CD4-positive, alpha-beta T cell treated with Interleukin-4 for 1 hour (primary cell): ENCODE measurements at regions not wholly inside any gene's neighbourhood (a gene's known extent, or its start where the extent isn't known, plus 50 kb on each side); places are given as distances from the start of the nearest gene placed in this dataset.
"Not testable (repeated sequence)": the region's sequence is repeated elsewhere in the genome, so short reads cannot be mapped to it uniquely, and the experiment has no call there.

ENCODE experiments used
- DNase-seq, 2 donors: peaks; one replicate each; pipeline ENCODE4 v3.0.0-alpha.2; 2020 to 2022

GRCh38 chr16:64718486-64718885, 403.4 kb downstream of the CDH11 start:
- DNase-seq, result no peak

- DNase-seq, result no peak
Measured at GRCh38 chr16:64717871-64718270, 404.0 kb downstream of the CDH11 start.

GRCh38 chr16:64715624-64716023, 406.2 kb downstream of the CDH11 start:
- no peak for DNase-seq

DNA sequence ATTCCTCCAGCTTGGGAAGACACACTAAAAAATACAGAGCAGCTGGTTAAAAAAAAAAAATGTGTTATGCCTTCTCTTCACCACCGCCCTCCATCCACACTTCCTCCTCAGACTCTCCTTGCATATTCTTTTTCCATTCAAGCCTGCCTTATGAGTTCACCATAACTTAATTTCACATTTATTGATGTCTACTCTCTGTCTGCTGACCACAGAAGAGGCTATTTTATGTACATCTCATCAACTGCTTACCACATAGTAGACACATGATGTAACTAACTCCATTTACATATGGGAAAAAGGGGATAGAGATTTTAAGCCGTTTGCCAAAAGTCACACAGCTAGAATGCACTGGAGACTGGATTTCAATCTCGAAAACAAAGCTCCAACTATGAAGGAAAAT, 409.8 kb downstream of the CDH11 start:
- DNase-seq, result no peak

DNA sequence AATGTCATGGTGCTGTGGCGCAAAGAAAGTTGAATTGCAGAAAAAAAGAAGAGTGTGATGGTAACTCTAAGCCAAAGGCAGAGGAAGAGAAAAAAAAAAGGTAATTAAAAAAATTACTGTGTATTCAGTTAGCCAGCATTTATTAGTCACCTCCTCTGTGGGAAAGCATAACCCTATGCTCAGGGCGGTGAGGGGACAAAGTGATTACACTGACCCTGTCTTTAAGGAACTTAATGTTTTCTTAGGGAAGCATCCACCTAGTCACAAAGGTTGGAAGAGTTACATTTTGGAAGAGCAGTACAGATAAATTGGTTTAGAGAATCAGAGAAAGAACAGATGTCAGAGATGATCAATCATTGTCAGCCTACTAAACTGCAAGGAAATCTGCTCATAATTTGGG, 410.3 kb downstream of the CDH11 start:
- no peak for DNase-seq

GRCh38 chr16:64711026-64711425, 410.8 kb downstream of the CDH11 start:
- no peak for DNase-seq

DNA sequence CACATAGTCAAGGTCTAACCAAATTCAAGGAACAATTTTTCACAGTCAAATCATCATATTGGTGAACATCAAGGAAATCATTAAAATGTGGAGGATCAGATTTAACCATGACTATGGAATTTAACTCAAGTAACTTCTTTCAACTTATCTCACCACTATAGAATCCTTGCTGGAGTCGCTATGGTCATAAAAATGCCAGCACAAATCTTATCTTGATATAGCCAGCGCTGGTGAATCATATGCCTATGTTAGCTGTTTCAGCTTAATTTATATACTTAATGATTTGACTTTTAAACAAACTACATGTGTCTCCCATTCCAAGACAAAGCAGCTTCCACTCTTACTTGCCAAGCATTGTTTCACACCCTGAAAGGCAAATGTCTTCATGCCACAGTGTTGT, 416.4 kb downstream of the CDH11 start:
- no peak for DNase-seq

- no peak for DNase-seq
Measured at GRCh38 chr16:64704386-64704785, 417.5 kb downstream of the CDH11 start.

- no peak for DNase-seq
Measured at GRCh38 chr16:64702415-64702814, 419.4 kb downstream of the CDH11 start.

- no peak for DNase-seq
Measured at GRCh38 chr16:64700628-64701027, 421.2 kb downstream of the CDH11 start.

- DNase-seq, result no peak
Measured at GRCh38 chr16:64696866-64697265, 425.0 kb downstream of the CDH11 start.

DNA sequence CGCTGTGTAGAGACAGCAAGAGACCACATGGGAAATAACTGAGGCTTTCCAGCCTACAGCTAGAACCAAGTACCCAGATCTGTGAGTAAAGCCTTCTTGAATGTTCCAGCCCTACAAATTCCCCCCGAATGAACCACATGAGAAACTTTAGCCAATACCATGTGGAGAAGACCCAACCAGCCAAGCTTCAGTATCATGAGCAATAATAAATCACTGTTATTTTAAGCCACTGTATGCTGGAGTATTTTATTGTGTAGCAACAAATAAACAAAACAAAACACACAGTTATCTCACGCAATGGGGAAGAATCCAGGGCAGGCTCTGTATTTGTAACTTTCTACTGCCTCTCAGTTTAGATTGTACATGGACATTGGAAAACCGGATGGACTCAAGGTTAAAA, 426.2 kb downstream of the CDH11 start:
- no peak for DNase-seq

GRCh38 chr16:64693946-64694345, 427.9 kb downstream of the CDH11 start:
- DNase-seq, result no peak

DNA sequence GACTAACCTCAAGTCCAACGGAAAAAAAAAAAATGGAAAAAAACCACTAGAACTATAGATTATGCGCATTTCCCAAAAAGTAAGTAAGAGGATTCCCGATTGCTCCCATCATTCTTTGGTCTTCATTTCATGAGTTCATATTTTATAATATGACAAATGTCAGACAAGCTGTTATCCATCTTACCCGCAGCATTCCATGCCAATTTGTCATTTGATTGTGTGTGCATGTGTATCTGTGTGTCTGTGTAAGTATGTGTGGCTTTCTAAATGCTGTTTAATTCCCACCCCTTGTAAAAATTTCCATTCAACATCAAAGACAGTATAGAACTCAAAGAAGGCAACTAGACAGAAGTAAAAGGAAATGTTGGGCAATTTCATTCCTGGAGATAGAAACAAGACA, 434.1 kb downstream of the CDH11 start:
- DNase-seq, result no peak

- no peak for DNase-seq
Measured at GRCh38 chr16:64687123-64687522, 434.7 kb downstream of the CDH11 start.

DNA sequence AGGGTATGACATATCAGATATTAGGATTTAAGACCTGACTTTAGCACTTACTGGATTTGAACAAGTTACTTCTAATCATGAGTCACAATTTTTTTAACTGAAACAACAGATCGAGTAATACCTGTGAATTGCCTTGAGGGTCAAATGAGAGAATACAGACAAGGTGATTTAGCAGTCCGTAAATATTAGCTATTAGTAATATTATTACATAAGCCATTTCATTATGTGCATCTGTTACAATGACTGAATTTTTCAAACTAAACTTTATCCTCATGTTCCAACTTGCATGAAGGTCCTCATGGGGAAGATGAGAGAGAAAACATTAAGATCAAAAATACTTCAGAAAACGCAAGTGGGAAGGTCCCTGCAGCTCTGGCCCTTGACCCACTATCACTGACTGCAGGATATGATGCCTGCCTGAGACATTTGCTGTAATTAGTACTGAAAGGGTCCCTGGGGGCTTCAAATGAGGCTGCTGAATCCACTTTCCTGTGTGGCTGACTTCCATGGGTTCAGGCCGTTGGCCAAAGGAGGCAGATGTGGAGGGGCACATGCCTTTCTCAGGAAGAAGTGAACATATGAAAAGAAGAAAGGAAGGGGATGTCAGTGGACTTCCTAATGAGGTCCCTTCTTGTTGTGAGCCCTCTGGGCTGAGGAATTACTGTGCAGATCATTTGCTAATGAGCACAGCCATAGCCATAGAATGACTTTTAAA, 441.7 kb downstream of the CDH11 start:
- no peak for DNase-seq

DNA sequence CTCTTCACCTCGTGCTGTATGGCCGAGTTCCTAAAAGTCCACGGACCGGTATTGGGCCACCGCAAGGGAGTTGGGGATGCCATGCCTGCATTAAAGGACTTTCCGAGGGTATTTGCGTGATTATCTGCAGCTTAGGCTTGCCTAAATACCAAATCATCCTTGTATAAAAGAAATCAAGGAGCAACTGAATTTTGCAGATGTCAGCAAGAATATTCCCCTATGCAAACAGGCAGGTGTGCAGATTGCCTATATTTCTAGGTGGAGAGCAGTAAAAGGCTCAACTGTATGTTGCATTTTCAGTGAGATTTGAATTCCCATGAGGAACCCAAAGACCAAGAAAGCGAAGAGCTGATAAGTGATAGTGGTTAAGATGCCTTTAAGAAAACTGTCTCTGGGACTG, 452.3 kb downstream of the CDH11 start:
- no peak for DNase-seq

- DNase-seq, result no peak
Measured at GRCh38 chr16:64667334-64667877, 454.5 kb downstream of the CDH11 start.

DNA sequence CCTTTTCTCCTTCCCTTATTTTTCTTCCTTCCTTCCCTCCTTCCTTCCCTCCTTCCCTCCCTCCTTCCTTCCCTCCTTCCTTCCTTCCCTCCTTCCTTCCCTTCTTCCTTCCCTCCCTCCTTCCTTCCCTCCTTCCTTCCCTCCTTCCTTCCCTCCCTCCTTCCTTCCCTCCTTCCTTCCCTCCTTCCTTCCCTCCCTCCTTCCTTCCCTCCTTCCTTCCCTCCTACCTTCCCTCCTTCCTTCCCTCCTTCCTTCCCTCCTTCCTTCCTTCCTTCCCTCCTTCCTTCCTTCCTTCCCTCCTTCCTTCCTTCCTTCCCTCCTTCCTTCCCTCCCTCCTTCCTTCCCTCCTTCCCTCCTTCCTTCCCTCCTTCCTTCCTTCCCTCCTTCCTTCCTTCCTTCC, 459.6 kb downstream of the CDH11 start:
- not testable (repeated sequence) for DNase-seq

GRCh38 chr16:64659866-64660265, 462.0 kb downstream of the CDH11 start:
- DNase-seq, result no peak

- no peak for DNase-seq
Measured at GRCh38 chr16:64657316-64658011, 464.4 kb downstream of the CDH11 start.

GRCh38 chr16:64656471-64656870, 465.4 kb downstream of the CDH11 start:
- DNase-seq, result no peak

- DNase-seq, result no peak
Measured at GRCh38 chr16:64654178-64654577, 467.7 kb downstream of the CDH11 start.

DNA sequence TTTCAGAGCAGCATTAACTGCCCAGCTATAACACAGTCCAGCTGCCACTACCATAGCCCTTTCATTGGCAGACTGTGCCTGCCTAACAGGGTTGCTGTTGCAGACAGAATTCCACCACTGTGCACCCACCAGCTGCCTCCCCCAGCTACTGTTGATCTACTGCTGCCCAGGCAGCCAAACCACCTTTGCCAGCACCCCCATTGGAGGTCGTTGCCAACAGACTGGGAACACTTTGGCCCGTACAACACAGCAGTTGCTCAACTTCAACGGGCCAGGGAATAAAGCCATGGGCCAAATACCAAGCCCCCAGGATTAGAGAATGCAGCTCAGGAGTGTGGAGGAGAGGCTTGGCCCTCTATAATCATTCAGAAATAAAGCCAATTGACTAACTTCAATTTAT, 473.6 kb downstream of the CDH11 start:
- no peak for DNase-seq

DNA sequence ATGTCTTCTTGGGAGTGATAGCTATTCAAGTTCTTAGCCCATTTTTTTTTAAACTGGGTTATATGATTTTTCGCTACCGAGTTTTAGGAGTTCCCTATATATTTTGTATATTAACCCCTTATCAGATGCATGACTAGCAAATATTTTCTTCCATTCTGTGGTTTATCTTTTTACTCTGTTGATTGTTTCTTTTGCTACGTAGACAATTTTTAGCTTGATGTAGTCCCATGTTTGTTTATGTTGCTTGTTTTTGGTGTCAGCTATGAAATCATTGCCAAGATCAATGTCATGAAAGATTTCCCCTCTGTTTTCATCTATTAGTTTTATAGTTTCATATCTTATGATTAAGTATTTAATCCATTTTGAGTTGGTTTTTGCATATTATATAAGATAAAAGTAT, 480.5 kb downstream of the CDH11 start:
- no peak for DNase-seq
